CD4-positive, alpha-beta T cell treated with Interleukin-15 for 4 hours (primary cell): ENCODE measurements at regions not wholly inside any gene's neighbourhood (a gene's known extent, or its start where the extent isn't known, plus 50 kb on each side); places are given as distances from the start of the nearest gene placed in this dataset.

Experiments
- DNase-seq: peaks from one replicate; pipeline ENCODE4 v3.0.0-alpha.2; 2020; ENCODE audit warnings: low spot score

DNA sequence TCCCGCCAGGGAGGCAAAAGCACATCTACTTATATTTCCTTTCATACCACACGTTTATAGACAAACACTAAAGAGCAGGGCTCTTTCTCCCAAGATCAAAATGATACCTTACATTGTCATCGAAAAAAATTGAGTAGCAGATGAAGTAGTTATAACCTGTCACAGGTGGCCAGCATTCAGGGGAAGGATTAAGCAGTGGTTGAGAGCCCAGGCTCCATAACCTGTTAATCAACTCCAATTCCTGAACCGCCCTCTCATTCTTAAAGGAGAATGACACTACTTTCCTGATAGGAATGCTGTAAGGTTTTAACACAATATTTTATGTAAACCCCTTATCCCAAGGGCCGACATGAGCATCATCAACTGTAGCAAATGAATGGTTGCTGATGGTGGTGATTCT is 268.9 kb upstream of the KCNIP4 start:
- no peak for DNase-seq

DNA sequence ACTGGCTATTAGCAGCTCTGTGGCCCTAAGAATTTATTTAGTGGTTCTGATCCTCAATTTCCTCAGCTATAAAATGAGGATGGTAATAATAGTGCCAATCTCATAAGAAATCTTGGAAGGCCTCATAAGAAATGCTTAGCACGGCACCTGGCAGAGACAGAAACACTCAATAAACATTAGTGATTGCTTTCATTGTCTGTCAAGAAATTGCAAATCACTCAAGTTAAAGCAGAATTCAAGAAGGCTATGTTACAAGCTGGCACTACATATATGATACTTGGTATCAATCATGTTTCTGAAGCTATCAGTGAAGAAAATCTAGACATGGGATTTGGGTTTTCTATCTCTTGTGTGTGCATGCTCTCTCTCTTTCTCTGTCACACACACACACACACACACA is 267.7 kb upstream of the KCNIP4 start:
- DNase-seq: no peak

DNA sequence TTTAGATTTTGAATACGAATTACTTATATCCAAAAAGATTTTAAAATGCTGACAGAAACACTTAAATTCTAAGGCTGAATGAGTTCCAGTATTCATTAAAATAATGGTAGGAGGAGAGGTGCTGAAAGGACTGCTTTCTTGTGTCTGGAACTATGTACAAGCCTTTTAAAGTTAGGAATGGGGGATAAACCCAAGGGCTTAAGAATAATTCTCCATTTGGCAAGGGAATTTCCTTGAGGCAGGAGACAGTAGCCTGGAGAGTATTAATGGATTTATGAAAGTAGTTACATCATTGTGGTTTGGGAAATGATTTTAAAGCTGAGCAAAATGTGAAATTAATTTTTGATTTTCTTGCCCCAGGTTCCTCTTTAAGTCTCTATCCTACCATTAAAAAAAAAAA is 266.5 kb upstream of the KCNIP4 start:
- no peak for DNase-seq

DNA sequence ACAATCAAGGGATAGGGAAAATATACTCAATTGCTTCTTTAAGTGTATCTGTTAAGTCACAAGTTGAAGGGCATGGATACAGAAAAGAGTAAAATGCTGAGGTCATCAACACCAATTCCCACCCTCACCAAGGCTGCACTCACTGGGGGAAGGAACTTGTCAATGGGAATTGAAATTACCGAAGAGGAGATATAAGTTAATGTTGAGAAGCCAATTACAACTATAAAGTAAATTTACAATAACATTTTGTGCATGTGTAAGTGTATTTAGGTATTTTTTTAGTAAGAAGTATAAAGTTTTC is 255.1 kb upstream of the KCNIP4 start:
- DNase-seq: no peak

DNA sequence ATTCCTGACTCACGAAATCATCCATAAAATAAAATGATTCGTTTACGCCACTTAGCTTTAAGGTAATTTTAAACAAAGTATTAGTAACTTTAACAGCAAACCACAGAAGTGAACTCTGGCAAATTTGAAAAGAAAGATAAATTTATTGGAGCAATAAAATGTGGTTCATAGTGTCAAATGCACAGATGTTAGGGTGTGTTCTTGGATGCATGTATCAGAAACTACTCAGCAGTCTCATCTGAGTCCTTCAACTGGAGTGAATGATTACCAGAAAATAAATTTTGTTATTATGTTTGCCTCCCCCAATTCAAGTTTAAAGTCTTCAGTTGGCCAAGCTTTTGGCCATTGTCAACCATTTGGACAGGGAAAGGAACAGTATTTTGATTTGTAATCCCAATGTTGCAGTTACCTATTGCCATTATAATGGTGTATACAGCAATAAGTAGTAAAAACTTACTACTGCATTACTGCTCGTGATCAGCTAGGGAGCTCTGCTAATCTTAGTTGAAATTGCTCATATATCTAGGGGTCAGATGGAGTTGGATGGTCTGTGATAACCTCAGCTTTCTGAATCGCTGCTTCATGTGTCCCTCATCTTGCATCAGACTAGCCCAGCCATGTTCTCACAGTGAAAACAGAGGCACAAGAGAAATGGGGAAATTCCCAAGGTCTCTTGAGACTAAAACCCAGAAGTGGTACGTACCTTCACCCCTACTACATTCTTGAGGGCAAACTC is 254.6 kb upstream of the KCNIP4 start:
- DNase-seq: no peak

DNA sequence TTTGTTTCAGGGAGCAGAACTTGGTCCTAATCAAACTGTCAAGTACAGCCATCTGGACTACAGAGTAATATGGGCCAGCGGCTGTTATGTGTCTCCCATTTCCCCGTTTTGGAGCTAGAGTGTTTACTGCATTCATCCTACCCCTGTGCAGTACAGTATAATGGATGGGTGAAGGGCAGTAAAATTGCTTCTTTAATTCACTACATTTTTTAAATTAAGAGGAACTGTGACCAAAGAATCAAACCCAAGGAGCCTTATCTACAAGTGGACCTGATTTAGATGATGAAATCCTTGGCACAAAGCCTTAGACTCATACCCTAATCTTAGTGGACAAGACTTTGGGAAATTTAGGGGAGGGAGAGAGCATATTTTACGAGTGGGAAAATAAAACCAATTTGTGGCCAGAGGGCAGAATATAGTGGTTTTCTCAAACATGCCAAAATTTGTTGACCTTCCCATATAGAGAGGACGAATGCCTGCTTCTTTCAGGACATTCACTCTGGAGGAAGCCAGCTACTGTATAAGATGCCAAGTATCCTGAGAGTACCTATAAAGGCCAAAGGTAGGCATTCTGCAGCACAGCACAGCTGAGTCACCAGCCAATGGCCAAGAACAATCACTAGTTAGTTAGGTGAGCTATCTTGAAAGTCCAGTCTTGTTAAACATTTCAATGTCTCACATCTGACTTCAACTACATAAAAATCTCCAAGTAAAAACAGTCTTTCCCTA is 253.8 kb upstream of the KCNIP4 start:
- DNase-seq: no peak

DNA sequence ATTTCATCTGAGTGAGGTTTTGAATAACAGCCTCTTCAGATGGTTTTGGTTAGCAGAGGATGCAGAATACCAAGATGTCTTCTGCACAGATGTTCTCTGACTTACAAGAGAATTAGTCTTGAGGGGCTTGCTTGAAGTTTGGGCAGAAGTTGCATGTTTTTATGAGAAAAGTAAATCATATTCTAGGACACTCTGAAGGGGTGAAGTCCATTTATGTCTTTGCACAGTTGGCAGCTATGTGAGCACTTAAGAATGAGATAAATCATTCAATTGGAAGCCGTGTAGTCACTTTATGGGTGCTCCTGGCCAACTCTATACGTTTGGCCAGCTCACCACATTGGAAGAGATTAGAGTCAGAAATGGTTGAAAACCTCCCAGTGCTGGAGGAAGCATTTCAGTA is 252.7 kb upstream of the KCNIP4 start:
- no peak for DNase-seq

DNA sequence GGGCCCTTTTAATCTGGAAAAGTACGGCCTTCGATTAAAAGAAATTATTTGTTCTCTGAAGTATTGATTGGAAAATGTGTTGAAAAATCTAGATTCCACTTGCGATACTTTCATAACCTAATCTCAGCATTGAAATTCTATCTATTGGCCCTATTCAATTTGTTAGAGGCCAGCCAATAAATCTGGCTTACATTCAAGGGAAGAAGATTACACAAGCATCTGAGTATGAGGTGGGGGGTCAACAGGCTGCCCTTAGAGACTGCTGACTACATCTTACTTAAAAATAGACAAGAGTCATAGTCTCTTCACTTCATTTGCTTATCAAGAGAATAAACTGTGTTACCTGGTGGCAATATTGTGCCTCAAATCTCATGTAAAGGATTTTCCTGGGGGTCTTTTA is 248.0 kb upstream of the KCNIP4 start:
- no peak for DNase-seq

DNA sequence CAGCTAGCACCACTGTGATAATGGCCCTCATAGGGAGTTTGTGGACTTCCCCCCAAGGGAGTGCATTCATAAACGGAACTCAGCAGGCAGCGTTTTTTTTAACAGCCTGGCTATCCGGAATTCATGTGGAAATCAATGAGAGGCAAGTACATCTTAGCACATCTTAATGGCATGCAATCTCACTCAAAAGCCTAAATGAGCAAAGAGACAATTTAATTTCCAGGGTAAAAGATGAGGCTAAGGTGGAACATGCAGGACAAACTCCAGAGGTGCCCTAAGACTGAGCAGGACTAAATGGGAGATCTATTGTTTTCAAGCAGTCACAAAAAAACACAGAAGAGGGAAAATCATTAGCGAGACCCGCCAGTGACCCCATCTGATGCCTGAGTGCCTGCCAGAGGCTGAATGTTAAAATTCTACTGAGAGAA is 243.5 kb upstream of the KCNIP4 start:
- no peak for DNase-seq

DNA sequence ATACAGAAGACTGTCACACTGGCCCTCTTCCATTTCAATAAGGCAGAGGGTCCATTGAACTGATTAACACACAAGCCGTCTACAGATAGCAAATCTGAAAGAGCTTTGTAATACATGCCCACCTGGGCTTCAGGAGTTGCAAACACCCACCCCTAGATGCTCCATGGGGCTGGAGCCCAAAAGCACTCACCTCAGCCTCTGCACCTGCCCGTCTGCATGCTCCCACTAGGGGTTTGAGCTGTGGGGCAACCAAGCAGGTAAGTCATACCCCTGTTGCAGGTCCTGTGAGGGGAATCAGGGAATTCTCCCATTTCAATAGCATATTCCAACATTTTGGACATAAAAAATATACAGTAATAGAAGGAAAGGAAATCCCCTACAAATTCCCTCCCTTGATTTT is 243.0 kb upstream of the KCNIP4 start:
- no peak for DNase-seq

DNA sequence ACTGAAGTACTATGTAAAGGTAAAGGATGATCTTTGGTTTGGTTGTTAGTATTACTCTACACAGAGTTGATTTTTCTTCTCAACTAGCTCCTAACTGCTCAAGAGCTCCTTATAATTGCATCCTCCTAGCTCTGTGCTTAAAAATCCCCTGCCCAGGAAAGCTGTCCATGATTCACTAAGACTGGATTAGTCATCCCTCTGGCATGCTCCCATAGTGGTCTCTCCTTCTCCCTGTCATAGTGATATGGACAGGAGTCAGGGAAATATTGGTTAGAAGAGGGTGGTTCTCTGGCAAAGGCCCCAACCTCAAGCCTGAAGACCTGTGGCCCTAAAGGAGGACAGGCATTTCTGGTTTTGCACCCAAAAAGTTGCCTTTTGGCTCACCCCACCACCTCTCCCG is 242.3 kb upstream of the KCNIP4 start:
- no peak for DNase-seq

DNA sequence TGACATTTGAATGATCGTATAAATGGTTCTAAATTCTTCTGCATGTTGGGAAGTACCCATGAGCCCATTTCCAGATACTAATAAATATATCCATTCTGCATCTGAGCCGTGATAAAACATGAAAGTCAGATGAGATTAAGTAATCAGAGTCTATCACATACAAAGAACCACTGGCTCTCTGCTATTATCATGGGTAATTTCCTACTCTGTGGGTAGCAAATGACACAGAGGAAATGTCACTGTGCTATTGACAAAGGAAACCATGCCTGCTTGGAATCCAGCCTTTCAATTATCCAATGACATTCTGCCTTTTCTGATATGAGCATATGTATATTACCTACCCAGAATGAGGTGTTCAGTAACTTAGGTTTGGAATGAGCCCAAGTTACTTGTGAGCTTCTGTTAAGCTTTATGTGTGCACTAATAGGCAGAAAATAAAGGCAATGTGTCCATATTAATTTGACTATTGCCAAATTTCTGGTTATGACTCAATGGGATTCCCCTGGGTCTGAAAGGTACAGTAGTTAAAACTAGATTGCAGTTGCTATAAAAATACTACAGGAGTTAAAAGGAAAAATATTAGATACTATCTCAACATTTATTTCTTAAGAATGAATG is 238.7 kb upstream of the KCNIP4 start:
- no peak for DNase-seq

DNA sequence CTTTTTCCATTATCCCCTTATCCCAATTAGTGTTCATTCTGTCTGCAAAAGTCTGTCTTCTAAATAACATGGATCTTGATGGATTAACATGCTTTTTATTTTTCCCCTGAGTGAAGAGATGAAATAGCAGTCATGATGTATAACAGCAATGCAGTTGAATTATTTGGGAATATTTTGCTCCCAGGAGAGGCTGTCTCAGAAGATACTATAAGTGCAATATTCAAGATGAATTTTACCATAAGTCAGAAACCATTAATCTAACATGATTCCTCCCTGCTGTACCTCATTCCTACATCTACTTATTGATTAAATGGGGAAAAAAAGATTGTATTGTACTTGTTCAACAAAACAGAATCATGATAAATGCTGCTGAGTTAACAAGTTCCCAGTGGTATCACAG is 233.2 kb upstream of the KCNIP4 start:
- DNase-seq: no peak

DNA sequence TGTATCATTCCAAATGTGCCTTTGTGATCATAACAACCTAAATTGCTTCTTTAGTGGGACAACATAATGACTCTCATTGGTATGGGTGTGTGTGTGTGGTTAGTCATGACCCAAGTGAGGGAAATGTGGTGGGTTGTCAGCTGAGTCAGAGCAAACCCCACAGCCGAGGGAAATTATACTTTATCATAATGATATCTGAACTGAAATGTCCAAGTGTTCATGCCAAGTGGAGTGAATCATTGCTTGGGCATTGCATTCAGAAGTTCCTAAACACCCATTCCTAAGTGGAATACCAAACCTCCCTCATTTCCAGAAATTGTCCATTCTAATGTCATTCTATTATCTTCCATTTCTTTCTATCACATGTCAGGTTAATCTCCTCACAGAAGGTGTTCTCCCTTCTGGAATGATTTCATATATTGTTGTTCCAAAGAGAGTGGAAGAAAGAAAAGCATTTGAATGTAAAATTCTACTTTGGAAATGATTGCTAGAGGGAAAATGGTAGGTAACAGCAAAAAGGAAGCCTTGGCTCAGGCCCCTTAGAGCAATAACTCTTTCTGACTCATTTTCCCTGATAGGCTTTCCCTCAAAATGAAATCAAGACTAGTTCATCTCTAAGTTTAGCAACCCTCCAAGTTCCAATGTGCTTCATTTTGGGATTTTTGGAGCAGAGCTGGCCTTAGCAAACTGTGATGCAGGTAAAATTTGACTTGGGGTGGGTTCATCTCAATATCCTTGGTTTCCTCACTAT is 230.7 kb upstream of the KCNIP4 start:
- no peak for DNase-seq

DNA sequence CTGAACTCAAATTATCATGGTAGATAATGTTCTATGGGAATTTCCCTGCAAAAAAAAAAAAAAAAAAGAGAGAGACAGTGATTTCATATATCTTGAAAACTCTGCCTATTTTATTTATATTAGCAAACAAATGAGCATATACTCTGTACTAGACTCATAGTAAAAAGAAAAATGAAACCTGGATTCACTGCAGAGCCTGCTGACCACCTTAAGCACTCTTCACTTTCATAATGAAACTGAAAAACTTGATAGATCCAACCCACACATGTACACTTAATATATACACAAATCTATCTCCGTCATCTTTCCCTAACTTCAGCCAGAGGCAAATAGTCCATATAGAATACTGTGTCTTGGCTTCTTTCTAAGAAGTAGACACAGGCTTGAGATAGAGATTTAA is 226.1 kb upstream of the KCNIP4 start:
- DNase-seq: no peak

DNA sequence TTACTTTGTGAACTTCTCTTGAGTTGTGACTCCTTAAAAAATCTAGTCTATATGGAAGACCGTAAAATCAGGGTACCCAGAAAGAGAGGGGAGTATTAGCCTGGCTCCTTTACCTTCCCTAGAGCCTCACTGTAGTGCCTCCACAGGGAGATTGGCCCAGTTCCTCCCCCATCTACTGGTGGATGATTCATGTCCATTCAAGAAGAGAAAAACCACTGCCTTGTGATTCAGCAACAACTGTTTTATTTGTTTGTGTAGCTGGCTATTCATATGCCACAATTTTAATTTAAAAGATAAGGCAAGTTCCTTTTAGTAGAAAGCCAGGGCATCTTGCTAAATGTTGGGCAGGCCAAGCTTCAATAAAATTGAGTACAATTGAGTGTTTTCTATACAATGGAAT is 221.8 kb upstream of the KCNIP4 start:
- no peak for DNase-seq

DNA sequence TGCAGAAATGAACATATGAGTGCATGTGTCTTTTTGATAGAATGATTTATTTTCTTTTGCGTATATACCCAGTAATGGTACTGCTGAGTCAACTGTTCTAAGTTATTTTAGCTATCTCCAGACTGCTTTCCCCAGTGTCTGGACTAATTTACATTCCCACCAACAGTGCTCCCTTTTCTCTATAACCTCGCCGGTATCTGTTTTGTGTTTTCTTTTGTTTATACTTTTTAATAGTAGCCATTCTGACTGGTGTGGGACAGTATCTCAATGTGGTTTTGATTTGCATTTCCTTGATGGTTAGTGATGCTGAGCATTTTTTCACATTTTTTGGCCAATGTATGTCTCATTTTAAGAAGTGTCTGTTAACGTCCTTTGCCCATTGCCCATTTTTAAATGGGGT is 218.6 kb upstream of the KCNIP4 start:
- DNase-seq: no peak

DNA sequence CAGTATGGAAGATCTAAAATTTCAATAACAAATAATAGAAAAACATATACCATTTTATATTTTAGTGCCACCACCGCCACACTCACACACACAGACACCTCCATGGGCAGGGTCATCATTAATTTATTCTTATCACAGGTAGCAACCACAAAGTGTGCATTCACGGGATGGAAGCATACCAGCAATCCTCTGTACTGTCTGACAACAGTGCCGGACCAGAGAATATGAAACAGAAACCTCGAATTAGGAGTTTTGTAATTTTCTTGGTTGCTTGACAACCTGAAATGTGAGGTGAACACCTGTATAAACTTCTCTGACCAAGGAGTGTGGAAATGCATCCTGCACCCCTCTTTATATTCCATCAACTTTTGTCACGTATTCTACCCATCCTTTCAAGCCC is 213.9 kb upstream of the KCNIP4 start:
- no peak for DNase-seq

DNA sequence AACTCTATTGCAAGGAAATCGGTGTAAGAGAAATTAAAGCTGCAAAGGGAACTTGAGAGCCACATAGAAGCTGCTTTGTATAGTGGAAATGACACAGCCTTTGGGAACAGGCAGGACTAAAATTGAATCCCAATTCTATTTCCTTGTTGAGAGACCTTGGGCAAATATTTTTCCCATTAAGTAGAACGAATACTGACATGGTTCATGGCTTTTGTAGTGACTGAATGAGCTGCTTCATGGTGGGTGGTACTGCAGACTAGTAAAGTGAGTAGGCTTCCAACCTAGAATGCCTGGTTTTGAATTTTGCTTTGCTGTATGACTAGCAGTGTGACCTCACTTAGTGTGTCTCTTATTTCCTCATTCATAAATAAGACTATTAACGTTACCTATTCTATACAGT is 182.2 kb upstream of the KCNIP4 start:
- no peak for DNase-seq

DNA sequence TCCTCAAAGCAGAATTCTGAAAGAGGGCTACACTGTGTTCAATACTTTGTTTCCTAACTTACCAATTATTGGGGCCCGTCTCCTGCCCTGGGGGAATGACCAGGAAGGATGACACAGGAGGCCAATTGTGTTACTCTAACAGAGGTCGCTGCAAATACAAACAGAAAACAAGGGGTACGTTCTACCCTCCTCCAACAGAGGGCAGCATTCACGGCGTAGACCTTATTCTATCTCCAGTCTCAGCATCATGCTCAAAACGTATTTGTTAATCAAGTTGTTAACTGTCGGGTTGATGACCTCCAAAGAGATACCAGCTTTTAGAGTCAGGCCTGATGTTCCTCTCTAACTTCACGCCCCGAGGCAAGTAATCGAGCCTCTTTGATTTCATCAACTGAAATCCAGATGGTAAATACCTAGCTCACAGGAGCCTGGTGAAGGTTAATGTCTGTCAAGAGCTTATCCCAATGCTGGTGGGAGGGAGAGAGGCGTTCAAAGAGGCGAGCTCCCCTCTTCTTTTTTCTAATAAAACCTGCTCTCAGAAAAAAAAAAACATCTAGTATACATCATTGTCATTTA is 181.0 kb upstream of the KCNIP4 start:
- no peak for DNase-seq

DNA sequence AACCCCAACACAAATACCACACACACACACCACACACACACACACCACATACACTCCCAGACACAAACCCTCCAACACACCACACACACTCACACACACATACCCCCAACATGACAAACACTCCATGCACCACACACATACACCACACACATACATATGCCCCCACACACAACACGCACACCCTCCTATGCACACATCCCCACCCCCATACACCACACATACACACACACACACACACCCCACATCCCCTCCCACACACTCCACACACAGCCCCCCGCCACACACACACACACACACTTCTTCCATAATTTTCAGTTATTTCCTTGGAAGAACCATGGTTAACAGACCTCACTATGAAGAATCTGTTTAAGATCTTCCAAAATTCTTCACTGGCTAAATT is 173.5 kb upstream of the KCNIP4 start:
- no peak for DNase-seq

DNA sequence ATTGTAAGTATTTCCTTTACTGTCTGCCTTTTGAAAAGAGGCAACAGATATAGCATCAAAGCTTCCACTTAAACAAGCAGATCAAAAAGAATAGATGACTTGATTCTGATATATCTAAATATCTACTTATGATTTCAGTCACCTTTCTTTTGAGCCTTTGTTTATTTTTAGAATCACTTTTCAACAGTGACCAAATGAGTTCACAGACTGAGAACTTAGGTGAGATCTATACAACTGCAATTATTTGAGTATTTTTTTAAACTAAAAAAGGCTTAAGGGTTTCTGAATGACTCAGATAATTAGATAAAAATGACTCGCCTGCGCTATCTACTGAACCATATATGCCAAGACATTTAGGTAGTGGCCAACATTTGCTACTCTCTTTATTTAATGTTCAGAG is 166.7 kb upstream of the KCNIP4 start:
- DNase-seq: no peak

DNA sequence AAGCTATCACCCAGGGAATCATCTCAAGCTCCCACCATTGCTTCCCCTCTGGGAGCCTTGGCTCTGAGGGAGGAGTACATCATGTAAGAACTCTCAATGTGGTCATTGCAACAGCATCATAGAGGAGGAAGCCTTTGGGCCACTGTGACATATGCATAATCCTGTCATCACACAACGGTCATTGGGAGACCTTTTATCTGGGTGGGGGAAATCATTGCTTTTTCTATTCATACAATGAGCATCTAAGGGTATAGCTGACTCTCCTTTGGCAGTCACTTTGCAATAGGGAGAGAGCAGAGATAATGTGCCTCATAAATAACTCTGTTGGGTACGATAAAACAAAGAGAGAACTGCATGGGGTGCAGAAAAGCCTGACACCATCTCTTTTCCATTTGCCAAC is 155.2 kb upstream of the KCNIP4 start:
- DNase-seq: no peak
